Parathyroid adenoma (tissue), 2 donors: ENCODE measurements at regions not wholly inside any gene's neighbourhood (a gene's known extent, or its start where the extent isn't known, plus 50 kb on each side); places are given as distances from the start of the nearest gene placed in this dataset.

Source experiments
- H2AFZ ChIP-seq: fragments of 300-600 bp; sonication (generic); one replicate; pipeline ENCODE4 v1.7.0; 2017; ENCODE audit warnings: antibody characterized with exemption, mild to moderate bottlenecking
- H3K27ac ChIP-seq: fragments of 300-600 bp; sonication (generic); one replicate; pipeline ENCODE4 v1.7.0; 2017
- H3K27me3 ChIP-seq: fragments of 300-600 bp; sonication (generic); one replicate; pipeline ENCODE4 v1.7.0; 2017; ENCODE audit warnings: low read length; ENCODE audit not compliant: control insufficient read depth, insufficient read depth
- H3K36me3 ChIP-seq: fragments of 300-600 bp; sonication (generic); one replicate; pipeline ENCODE4 v1.7.0; 2017; ENCODE audit warnings: low read length; ENCODE audit not compliant: control insufficient read depth, insufficient read depth
- H3K4me1 ChIP-seq: fragments of 300-600 bp; sonication (generic); one replicate; pipeline ENCODE4 v1.7.0; 2017; ENCODE audit warnings: control low read depth
- H3K4me2 ChIP-seq: fragments of 300-600 bp; sonication (generic); one replicate; pipeline ENCODE4 v1.7.0; 2017; ENCODE audit warnings: low read length
- H3K4me3 ChIP-seq: fragments of 300-600 bp; sonication (generic); one replicate; pipeline ENCODE4 v1.7.0; 2017; ENCODE audit warnings: low read depth, low read length
- H3K79me2 ChIP-seq: fragments of 300-600 bp; sonication (generic); one replicate; pipeline ENCODE4 v1.7.0; 2017; ENCODE audit warnings: control low read depth
- H3K9ac ChIP-seq: fragments of 300-600 bp; sonication (generic); one replicate; pipeline ENCODE4 v1.7.0; 2017; ENCODE audit warnings: mild to moderate bottlenecking
- H3K9me3 ChIP-seq: fragments of 300-600 bp; sonication (generic); one replicate; pipeline ENCODE4 v1.7.0; 2017; ENCODE audit warnings: low read length; ENCODE audit not compliant: control insufficient read depth
- TF ChIP-seq, protein P1 (sequence below): fragments of 300-600 bp; sonication (generic); IDR thresholded peaks from one replicate; pipeline ENCODE4 v1.7.0; 2017; ENCODE audit warnings: antibody characterized with exemption, mild to moderate bottlenecking
- donor health status: primary hyperparathyroidism.

DNA sequence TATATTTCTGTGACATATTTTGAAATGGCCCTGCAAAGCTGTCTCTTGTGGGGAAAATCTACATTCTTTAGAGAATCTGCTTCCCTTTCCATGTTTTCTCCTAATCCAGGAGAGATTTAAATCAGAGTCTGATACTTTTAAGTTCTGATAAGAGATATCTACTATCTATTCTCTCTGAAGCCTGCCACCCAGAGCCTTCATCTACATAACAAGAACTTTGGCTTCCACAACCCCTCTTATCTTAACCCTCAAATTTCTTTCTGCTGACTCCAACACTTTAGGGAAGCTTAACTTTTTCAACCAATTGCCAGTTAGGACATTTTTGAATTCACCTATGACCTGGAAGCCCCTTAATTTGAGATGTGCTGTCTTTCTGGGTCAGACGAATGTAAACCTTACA lies 965.2 kb downstream of the TBC1D22A start:
- no peaks in the 10 kb centered on the region for H3K9me3 ChIP-seq

DNA sequence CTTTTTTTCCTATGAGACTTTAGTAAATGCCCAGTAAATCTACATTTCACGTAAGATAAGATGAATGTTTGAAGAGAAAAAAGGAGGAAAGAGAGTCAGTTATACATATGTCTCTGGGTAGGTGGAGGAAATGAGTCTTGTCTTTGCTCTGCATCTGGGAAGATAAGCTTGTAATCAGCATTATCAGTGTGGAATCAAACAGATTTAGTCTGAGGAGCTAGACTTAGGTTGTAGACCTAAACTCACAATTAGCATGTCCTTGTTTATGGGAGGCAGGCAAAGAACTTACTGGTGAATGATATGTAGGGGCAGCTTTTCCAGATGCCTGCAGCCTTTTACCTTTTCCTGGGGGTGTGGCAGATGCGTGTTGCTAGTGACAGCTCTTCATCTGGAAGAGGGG lies 962.3 kb downstream of the TBC1D22A start:
- Histone ChIP-seq H3K27ac (no peak overlapping the region), H3K4me1 (no peaks in the 10 kb centered on the region), H3K36me3 (no peaks in the 10 kb centered on the region), H3K9ac (no peak overlapping the region), H3K4me2 (no peak overlapping the region), H3K9me3 (no peaks in the 10 kb centered on the region), H3K27me3 (no peaks in the 10 kb centered on the region), H3K79me2 (no peaks in the 10 kb centered on the region), H3K4me3 (no peak overlapping the region), H2AFZ (no peak overlapping the region)
- TF ChIP-seq, protein P1, sequence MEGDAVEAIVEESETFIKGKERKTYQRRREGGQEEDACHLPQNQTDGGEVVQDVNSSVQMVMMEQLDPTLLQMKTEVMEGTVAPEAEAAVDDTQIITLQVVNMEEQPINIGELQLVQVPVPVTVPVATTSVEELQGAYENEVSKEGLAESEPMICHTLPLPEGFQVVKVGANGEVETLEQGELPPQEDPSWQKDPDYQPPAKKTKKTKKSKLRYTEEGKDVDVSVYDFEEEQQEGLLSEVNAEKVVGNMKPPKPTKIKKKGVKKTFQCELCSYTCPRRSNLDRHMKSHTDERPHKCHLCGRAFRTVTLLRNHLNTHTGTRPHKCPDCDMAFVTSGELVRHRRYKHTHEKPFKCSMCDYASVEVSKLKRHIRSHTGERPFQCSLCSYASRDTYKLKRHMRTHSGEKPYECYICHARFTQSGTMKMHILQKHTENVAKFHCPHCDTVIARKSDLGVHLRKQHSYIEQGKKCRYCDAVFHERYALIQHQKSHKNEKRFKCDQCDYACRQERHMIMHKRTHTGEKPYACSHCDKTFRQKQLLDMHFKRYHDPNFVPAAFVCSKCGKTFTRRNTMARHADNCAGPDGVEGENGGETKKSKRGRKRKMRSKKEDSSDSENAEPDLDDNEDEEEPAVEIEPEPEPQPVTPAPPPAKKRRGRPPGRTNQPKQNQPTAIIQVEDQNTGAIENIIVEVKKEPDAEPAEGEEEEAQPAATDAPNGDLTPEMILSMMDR: no peak

More for the DNA sequence above, 965.2 kb downstream of the TBC1D22A start:
- H3K27me3 ChIP-seq: no peaks in the 10 kb centered on the region
- H3K4me3 ChIP-seq: no peak overlapping the region
- H3K4me2 ChIP-seq: no peak overlapping the region
- TF ChIP-seq, protein P1: no peak
- no peaks in the 10 kb centered on the region for H3K36me3 ChIP-seq
- no peaks in the 10 kb centered on the region for H3K79me2 ChIP-seq
- no peak overlapping the region for H3K9ac ChIP-seq
- no peak overlapping the region for H2AFZ ChIP-seq
- no peak overlapping the region for H3K27ac ChIP-seq
- no peaks in the 10 kb centered on the region for H3K4me1 ChIP-seq

DNA sequence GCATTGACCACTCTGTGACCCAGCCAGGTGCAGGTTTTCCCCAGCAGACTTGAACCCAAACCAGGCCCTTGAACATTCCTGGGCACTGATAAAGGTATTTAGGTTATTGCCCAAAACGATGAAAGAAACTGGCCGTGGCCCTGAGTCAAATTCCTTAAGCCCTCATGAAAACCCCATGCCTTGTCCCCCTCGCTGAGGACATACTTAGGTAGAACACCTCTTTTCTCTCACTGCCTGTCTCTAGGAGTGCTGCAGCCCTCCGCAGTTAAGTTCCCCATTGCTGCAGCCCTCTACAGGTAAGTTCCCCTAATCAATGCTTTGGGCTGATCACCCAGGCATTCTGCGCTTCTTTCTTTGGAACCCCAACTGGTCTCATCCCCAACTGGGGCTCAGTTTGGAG lies 961.6 kb downstream of the TBC1D22A start:
- TF ChIP-seq, protein P1: no peak
- H3K27ac ChIP-seq: no peak overlapping the region
- H3K79me2 ChIP-seq: no peaks in the 10 kb centered on the region
- no peak overlapping the region for H3K4me2 ChIP-seq
- H3K4me3 ChIP-seq: no peak overlapping the region
- H3K4me1 ChIP-seq: no peaks in the 10 kb centered on the region
- no peak overlapping the region for H3K9ac ChIP-seq
- no peaks in the 10 kb centered on the region for H3K36me3 ChIP-seq
- H3K9me3 ChIP-seq: no peaks in the 10 kb centered on the region
- no peaks in the 10 kb centered on the region for H3K27me3 ChIP-seq
- no peak overlapping the region for H2AFZ ChIP-seq

DNA sequence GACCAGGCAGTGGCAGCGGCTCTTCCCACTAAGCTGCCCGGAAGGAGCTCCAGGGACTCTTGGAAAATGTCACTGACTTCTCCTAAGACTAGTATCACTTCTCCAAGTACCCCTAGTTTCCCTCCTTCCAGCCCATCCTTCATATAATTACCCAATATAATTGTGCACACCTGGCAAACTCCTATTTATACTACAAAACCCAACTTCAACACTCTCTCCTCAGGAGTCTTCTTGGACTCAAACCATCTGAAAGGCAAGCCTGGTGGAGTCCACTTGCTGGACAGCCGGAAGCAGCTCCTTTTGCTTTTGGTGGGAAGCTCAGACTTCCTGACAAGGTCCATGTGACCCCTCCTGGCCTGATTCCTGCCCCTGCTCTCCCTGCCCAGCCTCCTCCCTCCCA lies 955.9 kb downstream of the TBC1D22A start:
- H3K9me3 ChIP-seq: no peaks in the 10 kb centered on the region
- H3K36me3 ChIP-seq: no peaks in the 10 kb centered on the region
- H3K79me2 ChIP-seq: no peaks in the 10 kb centered on the region
- no peak overlapping the region for H3K9ac ChIP-seq
- no peak overlapping the region for H3K4me3 ChIP-seq
- H2AFZ ChIP-seq: no peak overlapping the region
- H3K4me1 ChIP-seq: no peaks in the 10 kb centered on the region
- TF ChIP-seq, protein P1: no peak
- H3K27ac ChIP-seq: no peak overlapping the region
- H3K27me3 ChIP-seq: no peaks in the 10 kb centered on the region
- no peak overlapping the region for H3K4me2 ChIP-seq

DNA sequence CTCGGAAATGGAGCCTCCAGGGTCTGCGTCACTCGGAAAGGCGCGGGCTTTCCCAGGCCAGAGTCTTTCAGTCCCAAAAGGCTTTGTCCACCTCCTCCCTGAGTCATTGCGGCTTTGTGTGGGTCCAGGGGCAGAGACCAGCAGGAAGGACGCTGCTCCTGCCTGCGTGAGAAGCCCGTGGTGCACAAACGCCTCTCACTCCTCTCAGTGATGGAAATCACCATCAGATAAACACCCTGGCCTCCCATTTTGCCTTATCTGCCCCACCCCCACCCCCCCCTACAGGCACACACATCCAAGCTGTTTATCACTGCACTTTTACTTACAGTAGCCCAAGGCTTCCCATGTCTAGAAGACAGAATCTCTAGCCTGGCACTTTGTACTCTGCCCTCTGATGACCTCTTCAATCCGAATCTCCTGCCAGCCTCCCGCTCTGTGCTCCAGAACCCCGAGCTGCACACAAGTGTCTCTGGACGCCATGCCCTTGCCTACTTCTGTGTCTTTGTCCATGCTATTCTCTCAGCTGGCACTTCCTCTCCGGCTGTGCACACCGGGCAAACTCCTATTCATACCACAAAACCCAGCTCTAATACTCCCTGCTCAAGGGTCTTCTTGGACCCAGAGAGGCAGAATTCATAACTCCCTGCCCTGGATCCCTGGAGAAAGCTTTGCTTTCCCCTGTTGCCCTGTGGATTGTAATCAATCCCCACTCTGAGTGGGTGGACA lies 954.6 kb downstream of the TBC1D22A start:
- H2AFZ ChIP-seq: no peak overlapping the region
- no peak overlapping the region for H3K4me2 ChIP-seq
- H3K9ac ChIP-seq: no peak overlapping the region
- H3K27me3 ChIP-seq: no peaks in the 10 kb centered on the region
- H3K79me2 ChIP-seq: no peaks in the 10 kb centered on the region
- H3K36me3 ChIP-seq: no peaks in the 10 kb centered on the region
- TF ChIP-seq, protein P1: no peak
- no peak overlapping the region for H3K27ac ChIP-seq
- H3K4me3 ChIP-seq: no peak overlapping the region
- no peaks in the 10 kb centered on the region for H3K9me3 ChIP-seq
- H3K4me1 ChIP-seq: no peaks in the 10 kb centered on the region
